ENCODE measurements at regions not wholly inside any gene's neighbourhood (a gene's known extent, or its start where the extent isn't known, plus 50 kb on each side); places are given as distances from the start of the nearest gene placed in this dataset.

DNA sequence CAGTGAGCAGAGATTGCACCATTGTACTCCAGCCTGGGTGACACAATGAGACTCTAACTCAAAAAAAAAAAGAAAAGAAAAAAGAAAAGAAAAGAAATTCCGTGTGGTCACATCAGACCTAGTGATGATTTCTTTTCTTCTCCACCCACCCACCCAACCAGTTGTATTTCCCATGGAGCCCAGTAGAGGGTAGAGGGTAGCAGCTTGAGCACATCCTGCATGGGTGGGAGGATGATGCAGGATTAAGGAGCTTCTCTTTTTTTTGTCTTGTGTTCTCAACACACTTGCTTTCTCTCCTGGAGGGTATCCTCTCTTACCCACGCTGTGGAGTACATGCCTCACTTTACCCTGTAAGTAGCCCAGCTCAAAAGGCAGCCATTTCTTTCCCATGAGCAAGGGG lies 118.6 kb upstream of the CARD11 start:
- TF ChIP-seq POLR2AphosphoS5 (IDR thresholded peaks at IDR 0.05; ENCODE audit: borderline replicate concordance, low read depth, low read length) (no peak), FOXP2 (optimal IDR thresholded peaks at IDR 0.05; ENCODE audit: control extremely low read depth, extremely low read length, insufficient read depth) (no peak)
